HG03571 (cell line): ENCODE measurements at regions not wholly inside any gene's neighbourhood (a gene's known extent, or its start where the extent isn't known, plus 50 kb on each side); places are given as distances from the start of the nearest gene placed in this dataset.

Experiments
- ATAC-seq: cut with Tn5 transposase; IDR thresholded peaks from one replicate; pipeline ENCODE4 v1.9.1; 2021; ENCODE audit not compliant: unreplicated experiment

GRCh38 chr13:110965038-110965754 is 50.3 kb upstream of the ANKRD10 start:
- peak; percentile 88 for ATAC-seq
